ENCODE measurements at regions not wholly inside any gene's neighbourhood (a gene's known extent, or its start where the extent isn't known, plus 50 kb on each side); places are given as distances from the start of the nearest gene placed in this dataset.
"Not testable (repeated sequence)": the region's sequence is repeated elsewhere in the genome, so short reads cannot be mapped to it uniquely, and the experiment has no call there.

GRCh38 chr5:17037751-17038150 is 101.7 kb upstream of the MYO10 start:
- no peak for DNase-seq

GRCh38 chr5:17039170-17039569 is 103.1 kb upstream of the MYO10 start:
- DNase-seq: no peak

GRCh38 chr5:17042041-17042440 is 106.0 kb upstream of the MYO10 start:
- no peak for DNase-seq

- DNase-seq: no peak
Observed at GRCh38 chr5:17046320-17046719, 110.2 kb upstream of the MYO10 start.

GRCh38 chr5:17050236-17050635 is 114.1 kb upstream of the MYO10 start:
- DNase-seq: no peak

- DNase-seq: no peak
Observed at GRCh38 chr5:17054911-17055310, 118.8 kb upstream of the MYO10 start.

GRCh38 chr5:17056141-17056631 is 120.1 kb upstream of the MYO10 start:
- DNase-seq: peak; percentile 46

- no peak for DNase-seq
Observed at GRCh38 chr5:17058438-17058837, 122.3 kb upstream of the MYO10 start.

GRCh38 chr5:17061973-17062470 is 125.9 kb upstream of the MYO10 start:
- no peak for DNase-seq

GRCh38 chr5:17062741-17063140 is 126.7 kb upstream of the MYO10 start:
- not testable (repeated sequence) for DNase-seq

GRCh38 chr5:17064241-17064640 is 128.2 kb upstream of the MYO10 start:
- DNase-seq: no peak

GRCh38 chr5:17065458-17065857 is 129.4 kb upstream of the MYO10 start:
- DNase-seq: no peak

GRCh38 chr5:17066026-17066425 is 129.9 kb upstream of the MYO10 start:
- not testable (repeated sequence) for DNase-seq

GRCh38 chr5:17067657-17068392 is 131.7 kb upstream of the MYO10 start:
- DNase-seq: no peak

GRCh38 chr5:17069995-17070511 is 134.0 kb upstream of the MYO10 start:
- no peak for DNase-seq

GRCh38 chr5:17070647-17071046 is 134.6 kb upstream of the MYO10 start:
- DNase-seq: no peak

- no peak for DNase-seq
Observed at GRCh38 chr5:17075236-17075635, 139.1 kb upstream of the MYO10 start.

- DNase-seq: no peak
Observed at GRCh38 chr5:17076272-17076671, 140.2 kb upstream of the MYO10 start.

GRCh38 chr5:17077440-17078233 is 139.8 kb upstream of the BASP1 start:
- no peak for DNase-seq

GRCh38 chr5:17079562-17079961 is 137.9 kb upstream of the BASP1 start:
- DNase-seq: no peak

GRCh38 chr5:17080361-17080760 is 137.1 kb upstream of the BASP1 start:
- DNase-seq: peak; percentile 38

GRCh38 chr5:17081142-17081541 is 136.3 kb upstream of the BASP1 start:
- peak; percentile 59 for DNase-seq

- not testable (repeated sequence) for DNase-seq
Observed at GRCh38 chr5:17083276-17083675, 134.2 kb upstream of the BASP1 start.
